OCI-LY7 (cell line): ENCODE measurements at regions not wholly inside any gene's neighbourhood (a gene's known extent, or its start where the extent isn't known, plus 50 kb on each side); places are given as distances from the start of the nearest gene placed in this dataset.
A peak's percentile ranks its signal among the peaks of the same experiment; 100 is the strongest.

Source experiments
- BruUV-seq: library from RNA; stranded (reverse); fragments of 400-500 nt; replicated peaks from 2 replicates; lab custom pipeline; 2021; lab: Mats Ljungman, UMichigan
- CTCF ChIA-PET: fragments of 300-600 bp; sonication (Branson Sonifier 250); formaldehyde crosslinking; loops from one replicate; lab custom pipeline; 2022; ENCODE audit warnings: antibody characterized with exemption; ENCODE audit not compliant: unreplicated experiment; lab: Charles Lee
- POLR2A ChIA-PET: fragments of 300-600 bp; sonication (Branson Sonifier 250); formaldehyde crosslinking; loops from one replicate; lab custom pipeline; 2022; ENCODE audit warnings: antibody characterized with exemption; lab: Charles Lee
- DNase-seq: peaks from one replicate; pipeline ENCODE4 v3.0.0-alpha.2; 2015; ENCODE audit warnings: low spot score
- H2AFZ ChIP-seq: fragments of 200-600 bp; sonication (generic), shearing (Covaris generic); 2 replicates; pipeline ENCODE4 v1.6.1; 2014; ENCODE audit warnings: mild to moderate bottlenecking, antibody characterized with exemption, low read length, moderate library complexity
- H3K27ac ChIP-seq: fragments of 200-600 bp; sonication (generic); 2 replicates; pipeline ENCODE4 v1.5.1; 2014; ENCODE audit warnings: mixed run types, low read depth, mild to moderate bottlenecking, moderate library complexity, low read length, inconsistent platforms; ENCODE audit not compliant: poor library complexity, severe bottlenecking
- H3K36me3 ChIP-seq: fragments of 200-600 bp; sonication (generic); 2 replicates; pipeline ENCODE4 v1.6.1; 2014; ENCODE audit warnings: mild to moderate bottlenecking, antibody characterized with exemption, low read length, moderate library complexity, mixed read lengths; ENCODE audit not compliant: insufficient read depth
- H3K4me1 ChIP-seq: fragments of 200-600 bp; sonication (generic); 2 replicates; pipeline ENCODE4 v1.5.1; 2014; ENCODE audit warnings: mild to moderate bottlenecking, low read length; ENCODE audit not compliant: insufficient read depth, poor library complexity, severe bottlenecking
- H3K4me2 ChIP-seq: fragments of 200-600 bp; sonication (generic); 2 replicates; pipeline ENCODE4 v1.6.1; 2014; ENCODE audit warnings: mild to moderate bottlenecking, low read length
- H3K4me3 ChIP-seq: fragments of 200-600 bp; sonication (generic); 2 replicates; pipeline ENCODE4 v1.5.1; 2014; ENCODE audit warnings: mild to moderate bottlenecking, low read depth, low read length; ENCODE audit not compliant: poor library complexity, severe bottlenecking
- H3K79me2 ChIP-seq: fragments of 200-600 bp; sonication (generic); 2 replicates; pipeline ENCODE4 v1.6.1; 2016; ENCODE audit warnings: low read depth, mild to moderate bottlenecking, low read length, moderate library complexity, mixed read lengths; ENCODE audit not compliant: insufficient read depth
- H3K9me2 ChIP-seq: fragments of 200-600 bp; sonication (generic); 2 replicates; pipeline ENCODE4 v1.6.1; 2016; ENCODE audit warnings: mild to moderate bottlenecking, low read length, mixed read lengths; ENCODE audit not compliant: insufficient read depth
- H3K9me3 ChIP-seq: fragments of 200-600 bp; sonication (generic); 2 replicates; pipeline ENCODE4 v1.6.1; 2014; ENCODE audit warnings: mild to moderate bottlenecking, mixed run types, low read length, mixed read lengths
- H4K20me1 ChIP-seq: fragments of 200-600 bp; sonication (generic); 2 replicates; pipeline ENCODE4 v1.6.1; 2014; ENCODE audit warnings: mild to moderate bottlenecking, antibody characterized with exemption, low read length, moderate library complexity, mixed read lengths; ENCODE audit not compliant: insufficient read depth
- CTCF ChIP-seq: fragments of 200-600 bp; sonication (generic); conservative IDR thresholded peaks from 2 replicates; pipeline ENCODE4 v1.5.1; 2014; ENCODE audit warnings: mild to moderate bottlenecking, antibody characterized with exemption, low read length, moderate library complexity, mixed read lengths
- EZH2phosphoT487 ChIP-seq: fragments of 200-600 bp; sonication (generic); IDR thresholded peaks from 2 replicates; pipeline ENCODE4 v1.6.1; 2018; ENCODE audit warnings: low read depth, borderline replicate concordance, mild to moderate bottlenecking, mixed run types, antibody characterized with exemption, low read length, moderate library complexity, mixed read lengths
- intact Hi-C: fragments of 100-400 bp; cut with micrococcal nuclease; formaldehyde crosslinking; loops from one replicate; pipeline ENCODE4 v1.10.0; 2022; ENCODE audit not compliant: unreplicated experiment

GRCh38 chr13:102968572-102969228 lies 97.5 kb downstream of the SLC10A2 start:
- TF ChIP-seq CTCF (no peak), EZH2phosphoT487 (no peak)
- intact Hi-C loops: no loop called here
- no peaks in the 10 kb centered on the region for H3K79me2 ChIP-seq
- peak overlapping the region; percentile 7; the same call in 1 of the 2 replicates for H3K4me2 ChIP-seq
- no TSS peak for BruUV-seq
- H3K36me3 ChIP-seq: no peaks in the 10 kb centered on the region
- POLR2A ChIA-PET: interaction anchor here (1.5 kb wide), 1 partner anchor 9 kb away, joined by 5 read pairs; no protein-coding TSS in a partner anchor
- CTCF ChIA-PET: no interaction called here
- peaks cover 11% of the 10 kb centered on the region for H3K4me1 ChIP-seq
- no peaks in the 10 kb centered on the region for H3K9me3 ChIP-seq
- H3K27ac ChIP-seq: no peak overlapping the region
- no peak for DNase-seq
- peak overlapping the region; percentile 39; the same call in 1 of the 2 replicates for H2AFZ ChIP-seq
- no peaks in the 10 kb centered on the region for H4K20me1 ChIP-seq
- no peak overlapping the region for H3K4me3 ChIP-seq
- no peaks in the 10 kb centered on the region for H3K9me2 ChIP-seq

GRCh38 chr13:102965802-102966201 lies 100.4 kb downstream of the SLC10A2 start:
- intact Hi-C loops: no loop called here
- H3K36me3 ChIP-seq: no peaks in the 10 kb centered on the region
- ChIA-PET CTCF (no interaction called here), POLR2A (no interaction called here)
- no peak overlapping the region for H3K4me3 ChIP-seq
- no peaks in the 10 kb centered on the region for H3K9me2 ChIP-seq
- H4K20me1 ChIP-seq: no peaks in the 10 kb centered on the region
- H3K4me1 ChIP-seq: peaks cover 9% of the 10 kb centered on the region
- TF ChIP-seq CTCF (no peak), EZH2phosphoT487 (no peak)
- DNase-seq: no peak
- no TSS peak for BruUV-seq
- no peak overlapping the region for H3K27ac ChIP-seq
- no peaks in the 10 kb centered on the region for H3K9me3 ChIP-seq
- H2AFZ ChIP-seq: no peak overlapping the region
- H3K79me2 ChIP-seq: no peaks in the 10 kb centered on the region
- no peak overlapping the region for H3K4me2 ChIP-seq

- Histone ChIP-seq H3K9me3 (no peaks in the 10 kb centered on the region), H2AFZ (no peak overlapping the region), H3K27ac (no peak overlapping the region), H3K4me2 (no peak overlapping the region), H3K36me3 (no peaks in the 10 kb centered on the region), H3K79me2 (no peaks in the 10 kb centered on the region), H3K9me2 (no peaks in the 10 kb centered on the region), H4K20me1 (no peaks in the 10 kb centered on the region), H3K4me3 (no peak overlapping the region), H3K4me1 (no peaks in the 10 kb centered on the region)
- ChIA-PET CTCF (no interaction called here), POLR2A (interaction anchor here (0.7 to 1.3 kb wide), 3 partner anchors 10 to 41 kb away, joined by 3 to 7 read pairs (median 4); no protein-coding TSS in a partner anchor)
- intact Hi-C loops: no loop called here
- TF ChIP-seq EZH2phosphoT487 (no peak), CTCF (no peak)
- DNase-seq: no peak
- no TSS peak for BruUV-seq
Observed at GRCh38 chr13:102962430-102962829, 103.8 kb downstream of the SLC10A2 start.
